Activated naive CD8-positive, alpha-beta T cell (primary cell): ENCODE measurements at regions not wholly inside any gene's neighbourhood (a gene's known extent, or its start where the extent isn't known, plus 50 kb on each side); places are given as distances from the start of the nearest gene placed in this dataset.
"Not testable (repeated sequence)": the region's sequence is repeated elsewhere in the genome, so short reads cannot be mapped to it uniquely, and the experiment has no call there.

Source experiments
- H3K27ac Mint-ChIP-seq: one replicate; pipeline ENCODE4 v1.8.0; 2021; ENCODE audit warnings: mixed read lengths
- H3K27me3 Mint-ChIP-seq: one replicate; pipeline ENCODE4 v1.8.0; 2021; ENCODE audit warnings: mixed read lengths
- H3K36me3 Mint-ChIP-seq: one replicate; pipeline ENCODE4 v1.8.0; 2021; ENCODE audit warnings: mixed read lengths
- H3K4me1 Mint-ChIP-seq: one replicate; pipeline ENCODE4 v1.8.0; 2021; ENCODE audit warnings: low read depth, mixed read lengths
- H3K4me3 Mint-ChIP-seq: one replicate; pipeline ENCODE4 v1.8.0; 2021; ENCODE audit warnings: mild to moderate bottlenecking, mixed read lengths
- H3K9me3 Mint-ChIP-seq: one replicate; pipeline ENCODE4 v1.8.0; 2021; ENCODE audit warnings: low read depth, mixed read lengths

DNA sequence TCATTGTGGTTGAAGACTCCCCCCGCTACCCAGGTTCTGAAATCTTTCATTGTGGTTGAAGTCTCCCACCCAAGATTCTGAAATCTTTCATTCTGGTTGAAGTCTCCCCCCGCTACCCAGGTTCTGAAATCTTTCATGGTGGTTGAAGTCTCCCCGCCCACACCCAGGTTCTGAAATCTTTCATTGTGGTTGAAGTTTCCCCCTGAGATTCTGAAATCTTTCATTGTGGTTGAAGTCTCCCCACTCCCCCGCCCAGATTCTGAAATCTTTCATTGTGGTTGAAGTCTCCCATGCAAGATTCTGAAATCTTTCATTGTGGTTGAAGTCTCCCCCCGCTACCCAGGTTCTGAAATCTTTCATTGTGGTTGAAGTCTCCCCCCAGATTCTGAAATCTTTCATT lies 916.0 kb downstream of the BRD1 start:
- H3K27ac Mint-ChIP-seq = not testable (repeated sequence)

GRCh38 chr22:48911067-48911466 lies 916.6 kb downstream of the BRD1 start:
- H3K27me3 Mint-ChIP-seq = peaks cover 28% of the 10 kb centered on the region
- H3K4me1 Mint-ChIP-seq = peaks cover 28% of the 10 kb centered on the region
- H3K36me3 Mint-ChIP-seq, H3K27ac Mint-ChIP-seq, H3K9me3 Mint-ChIP-seq, H3K4me3 Mint-ChIP-seq: not testable (repeated sequence)

More for the DNA sequence above, 916.0 kb downstream of the BRD1 start:
- H3K9me3 Mint-ChIP-seq, H3K4me3 Mint-ChIP-seq, H3K36me3 Mint-ChIP-seq: not testable (repeated sequence)
- Mint-ChIP-seq H3K4me1 (peaks cover 28% of the 10 kb centered on the region), H3K27me3 (peaks cover 24% of the 10 kb centered on the region)

GRCh38 chr22:48908547-48908946 lies 919.1 kb downstream of the BRD1 start:
- Mint-ChIP-seq H3K4me3 (no peak overlapping the region), H3K36me3 (no peaks in the 10 kb centered on the region), H3K27me3 (peaks cover 27% of the 10 kb centered on the region), H3K27ac (no peak overlapping the region), H3K9me3 (no peaks in the 10 kb centered on the region), H3K4me1 (peaks cover 27% of the 10 kb centered on the region)

DNA sequence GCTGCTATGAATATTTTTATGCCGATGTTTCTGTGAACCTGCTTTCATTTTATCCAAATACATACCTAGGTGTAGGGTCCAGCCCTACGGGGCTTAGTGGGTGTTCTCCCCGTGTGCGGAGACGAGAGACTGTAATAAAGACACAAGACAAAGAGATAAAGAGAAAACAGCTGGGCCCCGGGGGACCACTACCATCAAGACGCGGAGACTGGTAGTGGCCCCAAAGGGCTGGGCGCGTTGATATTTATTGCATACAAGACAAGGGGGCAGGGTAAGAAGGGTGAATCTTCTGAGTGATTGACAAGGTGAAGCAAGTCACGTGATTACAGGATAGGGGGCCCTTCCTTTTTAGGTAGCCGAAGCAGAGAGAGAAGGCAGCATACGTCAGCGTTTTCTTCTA lies 920.1 kb downstream of the BRD1 start:
- Mint-ChIP-seq H3K27me3 (peaks cover 30% of the 10 kb centered on the region), H3K36me3 (no peaks in the 10 kb centered on the region), H3K4me3 (no peak overlapping the region), H3K27ac (no peak overlapping the region), H3K4me1 (peaks cover 20% of the 10 kb centered on the region), H3K9me3 (no peaks in the 10 kb centered on the region)

GRCh38 chr22:48906216-48906835 lies 921.3 kb downstream of the BRD1 start:
- no peaks in the 10 kb centered on the region for H3K9me3 Mint-ChIP-seq
- no peak overlapping the region for H3K4me3 Mint-ChIP-seq
- H3K27me3 Mint-ChIP-seq = peaks cover 30% of the 10 kb centered on the region
- peaks cover 14% of the 10 kb centered on the region for H3K4me1 Mint-ChIP-seq
- H3K36me3 Mint-ChIP-seq = no peaks in the 10 kb centered on the region
- H3K27ac Mint-ChIP-seq = no peak overlapping the region

GRCh38 chr22:48905206-48905975 lies 922.3 kb downstream of the BRD1 start:
- no peaks in the 10 kb centered on the region for H3K36me3 Mint-ChIP-seq
- H3K27me3 Mint-ChIP-seq = peaks cover 30% of the 10 kb centered on the region
- H3K27ac Mint-ChIP-seq = no peak overlapping the region
- H3K4me1 Mint-ChIP-seq = peaks cover 8% of the 10 kb centered on the region
- H3K4me3 Mint-ChIP-seq = no peak overlapping the region
- no peaks in the 10 kb centered on the region for H3K9me3 Mint-ChIP-seq

DNA sequence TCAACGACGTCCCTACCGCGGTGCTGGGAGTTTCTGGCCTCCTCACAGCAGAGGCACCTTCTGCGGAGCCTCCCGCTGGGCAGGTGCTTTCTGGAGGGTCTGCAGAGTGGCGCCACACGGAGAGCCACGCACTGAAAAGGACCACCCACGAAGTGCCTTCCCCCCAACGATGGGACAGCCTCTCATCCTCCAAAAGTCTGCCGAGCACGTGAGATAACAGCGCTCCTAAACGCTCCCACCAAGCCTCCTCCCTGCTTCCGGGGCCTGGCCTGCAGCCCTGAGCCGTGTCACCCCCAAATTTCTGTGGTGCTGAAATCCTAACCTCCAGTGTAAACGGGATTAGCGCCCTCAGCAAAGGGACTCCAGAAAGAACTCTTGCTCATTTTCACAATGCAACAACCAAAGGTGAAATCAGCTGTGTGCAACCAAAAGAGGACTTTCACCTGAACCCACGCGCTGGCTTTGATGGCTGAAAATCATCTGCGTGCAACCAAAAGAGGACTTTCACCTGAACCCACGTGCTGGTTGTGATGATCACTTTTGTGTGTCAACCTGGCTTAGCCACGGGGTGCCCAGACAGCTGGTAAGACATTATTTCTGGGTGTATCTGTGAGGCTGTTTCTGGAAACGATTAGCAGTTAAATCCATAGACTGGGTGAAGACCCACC lies 924.6 kb downstream of the BRD1 start:
- Mint-ChIP-seq H3K36me3 (no peaks in the 10 kb centered on the region), H3K9me3 (no peaks in the 10 kb centered on the region), H3K4me1 (no peaks in the 10 kb centered on the region), H3K27ac (no peak overlapping the region), H3K4me3 (no peak overlapping the region), H3K27me3 (peaks cover 22% of the 10 kb centered on the region)

DNA sequence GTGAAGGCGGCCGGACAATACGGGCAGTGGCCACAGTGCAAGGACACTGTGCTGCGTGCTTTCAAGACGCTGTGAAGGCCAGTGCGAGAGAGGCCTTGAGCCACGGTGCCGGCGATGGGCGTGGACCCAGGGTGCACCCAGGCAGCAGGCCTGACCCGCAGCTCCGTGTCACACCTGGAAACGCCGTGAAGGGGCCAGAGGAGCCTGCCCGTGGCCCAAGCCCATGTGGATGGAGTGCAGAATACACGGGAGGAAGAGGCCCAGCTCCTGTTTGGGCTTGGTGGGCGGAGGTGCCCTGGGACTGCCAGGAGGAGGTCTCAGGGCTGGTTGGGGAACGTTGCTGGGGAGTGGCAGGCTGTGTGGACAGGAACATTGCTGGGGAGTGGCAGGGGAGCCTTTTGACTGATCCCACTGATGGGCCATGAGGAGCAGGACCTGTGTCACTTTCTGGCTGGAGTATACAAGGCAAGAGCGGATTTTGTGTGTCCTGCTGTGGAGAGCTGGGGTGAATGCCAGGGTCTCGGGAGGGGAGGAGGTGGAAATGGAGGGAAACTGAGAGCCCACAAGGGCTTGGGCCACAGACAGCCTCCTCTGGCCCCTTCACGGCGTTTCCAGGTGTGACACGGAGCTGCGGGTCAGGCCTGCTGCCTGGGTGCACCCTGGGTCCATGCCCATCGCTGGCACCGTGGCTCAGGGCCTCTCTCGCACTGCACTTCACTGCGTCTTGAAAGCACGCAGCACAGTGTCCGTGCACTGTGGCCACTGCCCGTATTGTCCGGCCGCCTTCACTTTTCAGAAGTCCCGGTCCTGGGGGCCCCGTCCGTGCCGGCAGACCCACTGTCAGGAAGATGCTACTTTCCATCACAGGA lies 925.4 kb downstream of the BRD1 start:
- Mint-ChIP-seq H3K9me3 (no peaks in the 10 kb centered on the region), H3K4me3 (no peak overlapping the region), H3K36me3 (no peaks in the 10 kb centered on the region), H3K27me3 (peaks cover 17% of the 10 kb centered on the region), H3K27ac (no peak overlapping the region), H3K4me1 (no peaks in the 10 kb centered on the region)

- H3K27ac Mint-ChIP-seq = no peak overlapping the region
Observed at GRCh38 chr22:48901324-48901723, 926.3 kb downstream of the BRD1 start.

GRCh38 chr22:48900626-48901025 lies 927.0 kb downstream of the BRD1 start:
- Mint-ChIP-seq H3K9me3 (no peaks in the 10 kb centered on the region), H3K36me3 (no peaks in the 10 kb centered on the region), H3K4me3 (no peak overlapping the region), H3K4me1 (no peaks in the 10 kb centered on the region), H3K27me3 (peaks cover 9% of the 10 kb centered on the region), H3K27ac (no peak overlapping the region)

More at GRCh38 chr22:48901324-48901723, 926.3 kb downstream of the BRD1 start:
- Mint-ChIP-seq H3K27me3 (peaks cover 9% of the 10 kb centered on the region), H3K9me3 (no peaks in the 10 kb centered on the region), H3K36me3 (no peaks in the 10 kb centered on the region), H3K4me3 (no peak overlapping the region), H3K4me1 (no peaks in the 10 kb centered on the region)

DNA sequence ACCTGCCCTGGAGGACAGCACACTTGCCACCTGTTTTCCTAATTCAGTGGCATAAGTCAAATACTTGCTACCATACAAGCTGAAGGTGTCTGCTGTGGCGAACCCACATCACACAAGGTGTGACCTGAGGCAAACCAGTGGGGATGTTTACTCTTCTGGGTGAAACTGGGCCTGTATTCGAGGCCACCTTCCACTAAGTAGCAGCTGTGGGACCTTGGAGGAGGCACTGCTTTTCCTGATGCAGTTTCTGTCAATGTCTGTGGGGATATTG lies 927.4 kb downstream of the BRD1 start:
- no peaks in the 10 kb centered on the region for H3K36me3 Mint-ChIP-seq
- H3K9me3 Mint-ChIP-seq = no peaks in the 10 kb centered on the region
- no peak overlapping the region for H3K27ac Mint-ChIP-seq
- no peak overlapping the region for H3K4me3 Mint-ChIP-seq
- H3K4me1 Mint-ChIP-seq = no peaks in the 10 kb centered on the region
- H3K27me3 Mint-ChIP-seq = peaks cover 8% of the 10 kb centered on the region

DNA sequence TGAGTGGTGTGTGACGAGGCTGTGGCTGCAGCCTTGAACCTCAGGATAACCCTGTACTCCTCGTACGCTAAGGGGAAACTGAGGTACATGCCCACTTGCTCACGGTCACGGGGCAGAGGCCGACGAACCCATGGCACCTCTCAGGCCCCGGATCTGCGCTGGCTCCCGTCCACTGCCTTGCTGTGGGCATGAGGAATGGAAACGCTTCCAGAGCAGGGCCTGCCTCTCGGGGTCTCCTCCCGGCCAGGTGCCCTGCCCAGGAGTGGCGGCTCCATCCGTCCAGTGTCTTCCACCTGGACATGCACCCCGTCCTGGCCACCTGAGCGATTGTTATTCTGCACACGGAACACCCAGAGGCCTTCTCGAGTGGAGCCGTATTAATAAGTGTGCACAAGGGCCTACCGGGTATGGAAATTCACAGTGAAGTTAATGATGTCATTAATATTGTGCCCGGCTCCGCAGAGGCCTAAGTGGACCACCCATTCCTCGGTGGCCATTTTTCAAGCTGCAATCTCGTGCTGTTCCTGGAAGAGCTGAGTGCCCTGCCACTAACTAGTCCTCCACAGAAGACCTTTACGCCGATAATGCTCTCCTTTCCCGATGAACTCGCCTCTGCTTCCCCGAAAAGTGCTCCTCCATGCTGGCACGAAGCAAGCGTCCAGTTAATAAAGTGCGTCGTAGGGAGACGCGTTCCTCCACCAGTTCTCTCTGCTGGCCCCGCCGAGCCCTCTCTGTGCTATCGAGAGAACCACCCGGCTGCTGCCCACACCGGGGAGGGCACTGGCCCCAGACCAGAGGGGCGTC lies 927.9 kb downstream of the BRD1 start:
- H3K36me3 Mint-ChIP-seq = no peaks in the 10 kb centered on the region
- no peak overlapping the region for H3K4me3 Mint-ChIP-seq
- no peaks in the 10 kb centered on the region for H3K9me3 Mint-ChIP-seq
- peaks cover 8% of the 10 kb centered on the region for H3K27me3 Mint-ChIP-seq
- no peak overlapping the region for H3K27ac Mint-ChIP-seq
- no peaks in the 10 kb centered on the region for H3K4me1 Mint-ChIP-seq

DNA sequence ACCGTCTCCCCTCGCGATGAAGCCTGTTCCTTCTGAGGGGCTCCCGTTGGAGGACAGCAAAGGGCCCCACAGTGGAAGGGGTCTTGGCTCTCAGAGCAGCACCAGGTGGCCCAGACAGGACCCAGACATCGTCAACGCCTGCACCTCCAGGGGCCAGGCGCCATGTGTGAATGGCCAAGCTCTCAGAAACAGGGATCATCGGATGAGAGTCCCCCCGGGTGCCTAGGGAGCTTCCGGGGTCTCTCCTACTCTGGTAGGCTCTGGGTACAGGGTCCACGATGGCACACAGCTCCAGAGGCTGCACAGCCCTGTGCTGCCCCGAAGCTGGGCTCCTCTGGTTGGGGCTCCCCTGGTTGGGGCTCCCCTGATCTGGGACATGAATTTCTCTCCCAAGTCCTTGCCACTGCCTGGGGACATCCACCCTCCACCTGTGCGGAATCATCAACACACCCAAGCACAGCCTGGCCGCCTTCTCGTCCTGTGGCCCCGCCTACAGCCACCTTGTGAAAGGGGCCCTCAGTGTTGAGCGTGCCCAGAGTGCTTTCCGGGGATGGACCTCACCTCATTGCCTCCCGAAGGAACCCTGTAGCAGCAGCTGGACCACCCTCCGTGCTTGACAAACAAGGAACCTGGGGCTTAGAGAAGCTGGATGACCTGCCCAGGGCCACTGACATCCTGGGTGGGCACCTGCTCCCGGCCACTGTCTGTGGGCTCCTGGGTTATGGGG lies 929.0 kb downstream of the BRD1 start:
- H3K27ac Mint-ChIP-seq = no peak overlapping the region
- H3K36me3 Mint-ChIP-seq = no peaks in the 10 kb centered on the region
- H3K4me1 Mint-ChIP-seq = no peaks in the 10 kb centered on the region
- H3K27me3 Mint-ChIP-seq = peaks cover 6% of the 10 kb centered on the region
- H3K9me3 Mint-ChIP-seq = no peaks in the 10 kb centered on the region
- H3K4me3 Mint-ChIP-seq = no peak overlapping the region
